Neural cell (in vitro differentiated cells): ENCODE measurements at regions not wholly inside any gene's neighbourhood (a gene's known extent, or its start where the extent isn't known, plus 50 kb on each side); places are given as distances from the start of the nearest gene placed in this dataset.

Source experiments
- CTCF ChIP-seq: fragments of 450-650 bp; IDR thresholded peaks from 2 replicates; pipeline ENCODE4 v1.5.1; 2014; ENCODE audit warnings: antibody characterized with exemption, mild to moderate bottlenecking, moderate library complexity; ENCODE audit not compliant: poor library complexity, severe bottlenecking
- MXI1 ChIP-seq: fragments of 450-650 bp; conservative IDR thresholded peaks from 2 replicates; pipeline ENCODE4 v1.6.1; 2014; ENCODE audit warnings: antibody characterized with exemption, mild to moderate bottlenecking; ENCODE audit not compliant: poor library complexity, severe bottlenecking
- RAD21 ChIP-seq: fragments of 450-650 bp; conservative IDR thresholded peaks from 2 replicates; pipeline ENCODE4 v1.6.1; 2014; ENCODE audit warnings: antibody characterized with exemption, mild to moderate bottlenecking, moderate library complexity
- REST ChIP-seq: IDR thresholded peaks from 2 replicates; pipeline ENCODE4 v1.6.1; 2012; ENCODE audit warnings: borderline replicate concordance
- SMC3 ChIP-seq: fragments of 450-650 bp; conservative IDR thresholded peaks from 2 replicates; pipeline ENCODE4 v1.6.1; 2014; ENCODE audit warnings: antibody characterized with exemption, mild to moderate bottlenecking, moderate library complexity; ENCODE audit not compliant: poor library complexity
- TAF1 ChIP-seq: IDR thresholded peaks from 2 replicates; pipeline ENCODE4 v1.6.1; 2012; ENCODE audit warnings: low read depth

GRCh38 chr13:68019901-68020300 is 789.8 kb upstream of the PCDH9 start:
- TF ChIP-seq RAD21 = no peak
- TF ChIP-seq CTCF = no peak
- no peak for TF ChIP-seq SMC3
- no peak for TF ChIP-seq REST
- no peak for TF ChIP-seq TAF1
- no peak for TF ChIP-seq MXI1
